ENCODE measurements at regions not wholly inside any gene's neighbourhood (a gene's known extent, or its start where the extent isn't known, plus 50 kb on each side); places are given as distances from the start of the nearest gene placed in this dataset.
"Not testable (repeated sequence)": the region's sequence is repeated elsewhere in the genome, so short reads cannot be mapped to it uniquely, and the experiment has no call there.

DNA sequence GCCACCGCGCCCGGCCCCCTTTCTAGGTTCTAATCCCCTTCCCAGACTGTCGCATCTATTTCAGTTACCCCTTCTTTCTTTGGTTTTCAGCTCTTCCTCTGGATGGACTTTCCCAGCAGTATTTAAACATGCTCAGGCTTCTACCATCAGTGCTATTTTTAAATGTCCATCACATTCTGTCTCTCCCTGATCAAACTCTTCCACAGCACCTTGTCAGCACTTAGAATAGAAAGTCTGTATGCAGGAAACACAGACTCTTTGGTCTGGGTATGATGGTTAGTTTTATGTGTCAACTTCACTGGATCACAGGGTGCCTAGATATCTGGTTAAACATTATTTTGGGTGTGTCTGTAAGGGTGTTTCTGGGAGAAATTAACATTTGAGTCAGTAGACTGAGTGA lies 297.8 kb upstream of the ECI2 start:
- TF ChIP-seq CTCF (IDR thresholded peaks at IDR 0.05; ENCODE audit: low read depth, low read length, missing control alignments) = no peak
- DNase-seq (ENCODE audit: low read depth) = no peak
- H3K4me3 ChIP-seq (ENCODE audit: low read depth, low read length) = no peak overlapping the region

GRCh38 chr6:4426968-4427367 lies 291.6 kb upstream of the ECI2 start:
- TF ChIP-seq CTCF (IDR thresholded peaks at IDR 0.05; ENCODE audit: low read depth, low read length, missing control alignments) = no peak
- no peak for DNase-seq (ENCODE audit: low read depth)
- H3K4me3 ChIP-seq (ENCODE audit: low read depth, low read length) = no peak overlapping the region

DNA sequence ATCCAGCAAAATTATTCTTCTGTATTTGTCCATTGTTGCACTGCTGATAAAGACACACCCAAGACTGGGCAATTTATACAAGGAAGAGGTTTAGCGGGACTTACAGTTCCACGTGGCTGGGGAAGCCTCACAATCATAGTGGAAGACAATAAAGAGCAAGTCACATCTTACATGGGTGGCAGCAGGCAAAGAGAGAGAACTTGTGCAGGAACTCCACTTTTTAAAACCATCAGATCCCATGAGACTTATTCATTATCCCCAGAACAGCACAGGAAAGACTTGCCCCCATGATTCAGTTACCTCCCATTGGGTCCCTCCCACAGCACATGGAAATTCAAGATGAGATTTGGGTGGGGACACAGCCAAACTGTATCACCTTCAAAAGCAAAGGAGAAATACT lies 286.5 kb upstream of the ECI2 start:
- no peak overlapping the region for H3K4me3 ChIP-seq (ENCODE audit: low read depth, low read length)
- no peak for DNase-seq (ENCODE audit: low read depth)
- no peak for TF ChIP-seq CTCF (IDR thresholded peaks at IDR 0.05; ENCODE audit: low read depth, low read length, missing control alignments)

DNA sequence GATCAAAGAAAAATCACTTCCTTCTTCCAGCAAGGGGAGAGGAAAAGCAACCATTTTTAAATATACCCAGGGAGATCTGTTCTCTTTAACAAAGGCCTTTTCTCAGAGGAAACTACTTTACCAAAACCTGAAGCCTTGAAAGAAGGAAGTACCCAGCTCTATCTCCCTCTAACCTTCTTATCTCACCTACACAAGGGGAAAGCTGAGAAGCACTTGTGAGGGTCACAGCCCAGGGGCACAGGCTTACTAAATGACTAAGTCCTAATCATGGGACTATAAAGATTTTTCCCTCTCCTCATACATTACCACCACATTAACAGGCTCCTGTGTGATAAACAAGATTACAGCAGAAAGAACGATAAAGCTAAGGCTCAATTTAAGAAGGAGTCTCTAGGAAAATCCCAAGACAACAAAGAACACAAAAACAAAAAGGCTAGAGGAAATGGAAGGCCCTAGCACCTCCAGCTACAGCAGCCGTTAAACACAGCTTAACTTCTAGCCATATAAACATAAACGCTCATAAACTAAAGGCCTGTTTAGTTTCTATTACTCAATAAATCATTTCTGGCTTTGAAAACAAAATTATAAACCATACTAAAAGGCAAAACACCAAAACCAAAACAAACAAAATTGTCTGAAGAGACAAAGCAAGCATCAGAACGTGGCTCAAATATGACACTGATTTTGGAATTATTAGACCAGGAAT lies 284.9 kb upstream of the ECI2 start:
- H3K4me3 ChIP-seq (ENCODE audit: low read depth, low read length) = no peak overlapping the region
- TF ChIP-seq CTCF (IDR thresholded peaks at IDR 0.05; ENCODE audit: low read depth, low read length, missing control alignments) = no peak
- DNase-seq (ENCODE audit: low read depth) = no peak

- no peak overlapping the region for H3K4me3 ChIP-seq (ENCODE audit: low read depth, low read length)
- TF ChIP-seq CTCF (IDR thresholded peaks at IDR 0.05; ENCODE audit: low read depth, low read length, missing control alignments) = no peak
- DNase-seq (ENCODE audit: low read depth) = no peak
These were observed 280.2 kb upstream of the ECI2 start for GRCh38 chr6:4415549-4415948.

- H3K4me3 ChIP-seq (ENCODE audit: low read depth, low read length); DNase-seq (ENCODE audit: low read depth): not testable (repeated sequence)
These were observed 278.7 kb upstream of the ECI2 start for GRCh38 chr6:4414078-4414477.

DNA sequence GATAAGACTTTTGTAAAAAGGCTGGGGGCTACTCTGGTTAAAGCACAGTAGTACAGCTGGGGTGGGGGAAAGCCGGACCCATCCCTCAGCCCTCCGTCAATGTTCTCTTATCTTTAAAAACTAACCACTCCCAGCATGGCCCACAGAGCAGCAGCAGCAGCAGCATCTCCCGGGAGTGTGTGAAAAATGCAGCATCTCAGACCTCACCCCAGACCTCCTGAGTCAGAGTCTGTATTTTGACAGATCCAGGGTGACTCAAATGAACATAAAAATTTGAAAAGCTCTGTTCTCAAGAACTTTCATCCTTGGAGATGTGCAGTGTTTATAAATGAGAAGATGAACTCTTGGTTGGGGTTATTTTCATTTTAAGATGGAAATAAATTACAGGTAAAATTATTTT lies 277.7 kb upstream of the ECI2 start:
- no peak for DNase-seq (ENCODE audit: low read depth)
- no peak overlapping the region for H3K4me3 ChIP-seq (ENCODE audit: low read depth, low read length)
- no peak for TF ChIP-seq CTCF (IDR thresholded peaks at IDR 0.05; ENCODE audit: low read depth, low read length, missing control alignments)
